Uterus (tissue), 3 donors: ENCODE measurements at regions not wholly inside any gene's neighbourhood (a gene's known extent, or its start where the extent isn't known, plus 50 kb on each side); places are given as distances from the start of the nearest gene placed in this dataset.

Source experiments
- DNase-seq, 2 donors: peaks; one replicate each; pipeline ENCODE4 v3.0.0-alpha.2; 2019 to 2020
- H3K27ac ChIP-seq, 2 donors: fragments of 200-600 bp; sonication (generic); 1 replicate in 1 of 2; 2 replicates in 1 of 2; pipeline ENCODE4 v1.5.1; 2016 to 2018
- H3K27me3 ChIP-seq, 2 donors: fragments of 200-600 bp; sonication (generic); one replicate each; pipeline ENCODE4 v1.5.1; 2018 to 2019; ENCODE audit warnings: control low read depth in 1 of 2
- H3K36me3 ChIP-seq, 2 donors: fragments of 200-600 bp; sonication (generic); one replicate each; pipeline ENCODE4 v1.5.1; 2019; ENCODE audit warnings: control low read depth in 1 of 2
- H3K4me1 ChIP-seq, 2 donors: fragments of 200-600 bp; sonication (generic); one replicate each; pipeline ENCODE4 v1.5.1; 2018 to 2019; ENCODE audit warnings: control low read depth in 1 of 2
- H3K4me3 ChIP-seq, 2 donors: fragments of 200-600 bp; sonication (generic); 1 replicate in 1 of 2; 2 replicates in 1 of 2; pipeline ENCODE4 v1.5.1; 2018 to 2019; ENCODE audit warnings: mild to moderate bottlenecking in 1 of 2
- H3K9me3 ChIP-seq, 2 donors: fragments of 200-600 bp; sonication (generic); one replicate each; pipeline ENCODE4 v1.5.1; 2019; ENCODE audit warnings: control low read depth in 1 of 2
- POLR2A ChIP-seq, 2 donors: fragments of 450-650 bp; IDR thresholded peaks; one replicate each; pipeline ENCODE4 v1.6.1; 2016; ENCODE audit warnings: antibody characterized with exemption in 2 of 2, mild to moderate bottlenecking in 1 of 2, moderate library complexity in 1 of 2
- intact Hi-C: fragments of 100-400 bp; cut with DNase I; formaldehyde crosslinking; loops from one replicate; pipeline ENCODE4 v1.15.1; 2023; ENCODE audit warnings: low total_unique reads
- TF ChIP-seq, protein P1 (sequence below), 4 experiments: fragments of 200-600 bp in 2 of 4; fragments of 450-650 bp in 2 of 4; sonication (generic) in 2 of 4; IDR thresholded peaks; one replicate each; pipeline ENCODE4 v1.5.1; 2016 to 2019; ENCODE audit warnings: antibody characterized with exemption in 4 of 4, mild to moderate bottlenecking in 2 of 4, moderate library complexity in 1 of 4
- donor health status: DM: yes; HTN: yes; CAD: no.

DNA sequence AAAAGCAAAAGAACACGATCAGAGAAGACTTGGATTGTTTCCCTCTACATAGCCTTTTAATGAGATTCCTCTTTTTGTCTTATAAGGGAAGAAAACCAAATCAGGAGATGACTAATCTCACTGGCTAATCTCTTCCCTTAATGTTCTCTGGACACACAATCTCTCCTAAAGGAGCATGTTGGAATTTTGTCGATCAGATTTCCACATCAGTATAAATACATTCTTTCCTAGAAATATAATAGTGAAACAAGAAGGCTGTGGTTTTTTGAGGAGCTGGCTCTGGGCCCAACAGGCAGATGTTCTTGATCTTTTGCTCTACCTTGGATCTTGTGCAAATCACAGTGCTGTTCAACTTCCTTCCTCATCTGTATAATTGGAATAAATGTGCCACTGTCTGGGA is 94.0 kb downstream of the GTPBP8 start:
- intact Hi-C loops: no loop called here
- no peaks in the 10 kb centered on the region for H3K27me3 ChIP-seq
- no peaks in the 10 kb centered on the region for H3K9me3 ChIP-seq
- DNase-seq: peak; percentile 55 to 80
- H3K27ac ChIP-seq: peak overlapping the region; percentile 10 to 56
- H3K36me3 ChIP-seq: no peaks in the 10 kb centered on the region
- no peak overlapping the region for H3K4me3 ChIP-seq
- TF ChIP-seq, protein P1, sequence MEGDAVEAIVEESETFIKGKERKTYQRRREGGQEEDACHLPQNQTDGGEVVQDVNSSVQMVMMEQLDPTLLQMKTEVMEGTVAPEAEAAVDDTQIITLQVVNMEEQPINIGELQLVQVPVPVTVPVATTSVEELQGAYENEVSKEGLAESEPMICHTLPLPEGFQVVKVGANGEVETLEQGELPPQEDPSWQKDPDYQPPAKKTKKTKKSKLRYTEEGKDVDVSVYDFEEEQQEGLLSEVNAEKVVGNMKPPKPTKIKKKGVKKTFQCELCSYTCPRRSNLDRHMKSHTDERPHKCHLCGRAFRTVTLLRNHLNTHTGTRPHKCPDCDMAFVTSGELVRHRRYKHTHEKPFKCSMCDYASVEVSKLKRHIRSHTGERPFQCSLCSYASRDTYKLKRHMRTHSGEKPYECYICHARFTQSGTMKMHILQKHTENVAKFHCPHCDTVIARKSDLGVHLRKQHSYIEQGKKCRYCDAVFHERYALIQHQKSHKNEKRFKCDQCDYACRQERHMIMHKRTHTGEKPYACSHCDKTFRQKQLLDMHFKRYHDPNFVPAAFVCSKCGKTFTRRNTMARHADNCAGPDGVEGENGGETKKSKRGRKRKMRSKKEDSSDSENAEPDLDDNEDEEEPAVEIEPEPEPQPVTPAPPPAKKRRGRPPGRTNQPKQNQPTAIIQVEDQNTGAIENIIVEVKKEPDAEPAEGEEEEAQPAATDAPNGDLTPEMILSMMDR (IDR thresholded peaks at IDR 0.05): no peak
- TF ChIP-seq POLR2A (IDR thresholded peaks at IDR 0.05): no peak
- no peaks in the 10 kb centered on the region for H3K4me1 ChIP-seq

- Histone ChIP-seq H3K4me3 (no peak overlapping the region), H3K36me3 (no peaks in the 10 kb centered on the region), H3K27me3 (no peaks in the 10 kb centered on the region), H3K4me1 (no peaks in the 10 kb centered on the region), H3K27ac (no peak overlapping the region), H3K9me3 (no peaks in the 10 kb centered on the region)
- TF ChIP-seq POLR2A (IDR thresholded peaks at IDR 0.05): no peak
- TF ChIP-seq, protein P1 (IDR thresholded peaks at IDR 0.05): no peak
- intact Hi-C loops: no loop called here
- no peak for DNase-seq
These were observed 96.0 kb downstream of the GTPBP8 start for GRCh38 chr3:113086560-113087461.

DNA sequence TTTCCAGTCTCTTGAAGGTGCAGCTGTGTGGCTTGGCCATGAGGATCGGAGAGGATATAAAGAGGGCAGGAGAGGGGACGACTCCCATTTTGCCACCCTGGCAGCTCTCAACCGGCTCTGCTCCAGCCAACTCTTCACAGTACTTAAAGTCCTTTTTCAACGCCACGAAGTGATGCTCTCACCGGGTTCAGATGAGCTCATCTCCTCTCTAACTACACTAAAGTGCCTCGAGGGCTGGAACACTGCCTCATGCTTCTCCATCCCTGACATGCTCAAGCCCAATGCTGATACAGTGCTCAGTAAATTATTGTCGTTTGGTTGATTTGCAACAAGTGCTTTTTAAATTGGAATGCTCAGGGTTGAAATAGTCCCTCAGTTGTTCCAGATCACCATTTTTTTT is 97.8 kb downstream of the GTPBP8 start:
- TF ChIP-seq POLR2A (IDR thresholded peaks at IDR 0.05): no peak
- TF ChIP-seq, protein P1 (IDR thresholded peaks at IDR 0.05): no peak

DNA sequence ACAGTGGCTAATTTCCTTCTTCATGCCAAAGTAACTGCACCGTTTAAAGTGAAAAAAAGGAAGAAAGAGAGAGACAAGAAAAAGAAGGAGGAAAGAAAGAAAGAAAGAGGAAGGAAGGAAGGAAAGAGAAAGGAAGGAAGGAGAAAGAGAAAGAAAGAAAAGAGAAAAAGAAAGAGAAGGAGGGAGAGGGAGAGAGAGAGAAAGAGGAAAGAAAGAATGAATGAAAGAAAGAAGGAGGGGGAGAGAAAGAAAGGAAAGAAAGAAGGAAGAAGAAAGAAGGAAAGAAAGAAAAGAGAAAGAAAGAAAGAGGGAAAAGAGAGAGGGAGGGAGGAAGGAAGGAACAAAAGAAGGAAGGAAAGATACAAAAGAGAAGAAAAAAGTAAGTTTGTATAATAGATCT is 100.6 kb downstream of the GTPBP8 start:
- Histone ChIP-seq H3K4me1 (no peaks in the 10 kb centered on the region), H3K27ac (no peak overlapping the region), H3K36me3 (no peaks in the 10 kb centered on the region), H3K9me3 (no peaks in the 10 kb centered on the region), H3K27me3 (no peaks in the 10 kb centered on the region), H3K4me3 (no peak overlapping the region)
- intact Hi-C loops: no loop called here
- no peak for DNase-seq
- no peak for TF ChIP-seq POLR2A (IDR thresholded peaks at IDR 0.05)
- TF ChIP-seq, protein P1 (IDR thresholded peaks at IDR 0.05): no peak

More for the DNA sequence above, 97.8 kb downstream of the GTPBP8 start:
- H3K4me1 ChIP-seq: no peaks in the 10 kb centered on the region
- no peaks in the 10 kb centered on the region for H3K36me3 ChIP-seq
- intact Hi-C loops: no loop called here
- no peak overlapping the region for H3K4me3 ChIP-seq
- no peaks in the 10 kb centered on the region for H3K27me3 ChIP-seq
- H3K27ac ChIP-seq: no peak overlapping the region
- no peak for DNase-seq
- H3K9me3 ChIP-seq: no peaks in the 10 kb centered on the region

GRCh38 chr3:113092746-113093145 is 102.0 kb downstream of the GTPBP8 start:
- TF ChIP-seq POLR2A (IDR thresholded peaks at IDR 0.05): no peak
- TF ChIP-seq, protein P1 (IDR thresholded peaks at IDR 0.05): no peak
- no peaks in the 10 kb centered on the region for H3K27me3 ChIP-seq
- H3K4me1 ChIP-seq: no peaks in the 10 kb centered on the region
- no peak for DNase-seq
- no peak overlapping the region for H3K27ac ChIP-seq
- intact Hi-C loops: no loop called here
- no peaks in the 10 kb centered on the region for H3K9me3 ChIP-seq
- no peaks in the 10 kb centered on the region for H3K36me3 ChIP-seq
- no peak overlapping the region for H3K4me3 ChIP-seq
